Neural progenitor cell (in vitro differentiated cells): ENCODE measurements at regions not wholly inside any gene's neighbourhood (a gene's known extent, or its start where the extent isn't known, plus 50 kb on each side); places are given as distances from the start of the nearest gene placed in this dataset.

Source experiments
- EZH2 ChIP-seq: fragments of 200-600 bp; sonication (generic); IDR thresholded peaks from 2 replicates; pipeline ENCODE4 v1.6.1; 2017; ENCODE audit warnings: antibody characterized with exemption, mild to moderate bottlenecking, moderate library complexity
- EZH2phosphoT487 ChIP-seq: fragments of 200-600 bp; sonication (generic); IDR thresholded peaks from 2 replicates; pipeline ENCODE4 v1.6.1; 2017; ENCODE audit warnings: antibody characterized with exemption
- TF ChIP-seq, protein P1 (sequence below): fragments of 200-600 bp; sonication (generic); IDR thresholded peaks from 2 replicates; pipeline ENCODE4 v1.5.1; 2017; ENCODE audit warnings: antibody characterized with exemption, mild to moderate bottlenecking

DNA sequence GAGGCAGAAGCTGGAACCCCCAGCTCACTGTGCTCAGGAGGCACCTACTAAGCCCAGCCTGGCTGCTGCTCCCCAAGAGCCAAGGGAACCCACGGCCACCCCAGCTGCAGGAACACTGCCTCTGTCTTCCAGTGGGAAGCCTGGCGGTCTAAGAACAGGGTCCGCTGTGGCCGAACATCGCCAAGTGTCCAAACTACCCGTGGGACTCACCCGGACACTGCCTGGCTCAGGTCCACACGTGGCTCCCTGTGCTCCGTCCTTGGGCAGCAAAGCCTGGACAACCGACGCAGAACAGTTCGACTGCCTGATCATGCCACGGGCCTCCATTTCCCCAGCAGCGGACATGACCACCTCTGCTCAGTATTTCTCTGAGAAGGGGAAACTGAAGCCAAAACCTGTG is 747.0 kb downstream of the BRD1 start:
- TF ChIP-seq EZH2 = no peak
- no peak for TF ChIP-seq EZH2phosphoT487
- TF ChIP-seq, protein P1, sequence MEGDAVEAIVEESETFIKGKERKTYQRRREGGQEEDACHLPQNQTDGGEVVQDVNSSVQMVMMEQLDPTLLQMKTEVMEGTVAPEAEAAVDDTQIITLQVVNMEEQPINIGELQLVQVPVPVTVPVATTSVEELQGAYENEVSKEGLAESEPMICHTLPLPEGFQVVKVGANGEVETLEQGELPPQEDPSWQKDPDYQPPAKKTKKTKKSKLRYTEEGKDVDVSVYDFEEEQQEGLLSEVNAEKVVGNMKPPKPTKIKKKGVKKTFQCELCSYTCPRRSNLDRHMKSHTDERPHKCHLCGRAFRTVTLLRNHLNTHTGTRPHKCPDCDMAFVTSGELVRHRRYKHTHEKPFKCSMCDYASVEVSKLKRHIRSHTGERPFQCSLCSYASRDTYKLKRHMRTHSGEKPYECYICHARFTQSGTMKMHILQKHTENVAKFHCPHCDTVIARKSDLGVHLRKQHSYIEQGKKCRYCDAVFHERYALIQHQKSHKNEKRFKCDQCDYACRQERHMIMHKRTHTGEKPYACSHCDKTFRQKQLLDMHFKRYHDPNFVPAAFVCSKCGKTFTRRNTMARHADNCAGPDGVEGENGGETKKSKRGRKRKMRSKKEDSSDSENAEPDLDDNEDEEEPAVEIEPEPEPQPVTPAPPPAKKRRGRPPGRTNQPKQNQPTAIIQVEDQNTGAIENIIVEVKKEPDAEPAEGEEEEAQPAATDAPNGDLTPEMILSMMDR = no peak
